GM06990 (cell line): ENCODE measurements at regions not wholly inside any gene's neighbourhood (a gene's known extent, or its start where the extent isn't known, plus 50 kb on each side); places are given as distances from the start of the nearest gene placed in this dataset.

Experiments used
- DNase-seq: peaks from one replicate; pipeline ENCODE4 v3.0.0-alpha.2; 2011; ENCODE audit not compliant: insufficient read length; ENCODE audit errors: extremely low read depth
- H3K27me3 ChIP-seq: replicated peaks from 2 replicates; pipeline ENCODE4 v1.6.0; 2011; ENCODE audit warnings: low read length; ENCODE audit not compliant: control insufficient read depth, insufficient read depth
- H3K36me3 ChIP-seq: 2 replicates; pipeline ENCODE4 v1.5.1; 2011; ENCODE audit warnings: low read length; ENCODE audit not compliant: control insufficient read depth, insufficient read depth
- H3K4me3 ChIP-seq: replicated peaks from 2 replicates; pipeline ENCODE4 v1.5.1; 2011; ENCODE audit warnings: low read depth, mild to moderate bottlenecking, control low read depth, low read length
- TF ChIP-seq, protein P1 (sequence below): IDR thresholded peaks from 2 replicates; pipeline ENCODE4 v1.5.1; 2011; ENCODE audit warnings: low read length, control low read depth, mild to moderate bottlenecking, inconsistent platforms; ENCODE audit not compliant: insufficient read depth, poor library complexity, severe bottlenecking

DNA sequence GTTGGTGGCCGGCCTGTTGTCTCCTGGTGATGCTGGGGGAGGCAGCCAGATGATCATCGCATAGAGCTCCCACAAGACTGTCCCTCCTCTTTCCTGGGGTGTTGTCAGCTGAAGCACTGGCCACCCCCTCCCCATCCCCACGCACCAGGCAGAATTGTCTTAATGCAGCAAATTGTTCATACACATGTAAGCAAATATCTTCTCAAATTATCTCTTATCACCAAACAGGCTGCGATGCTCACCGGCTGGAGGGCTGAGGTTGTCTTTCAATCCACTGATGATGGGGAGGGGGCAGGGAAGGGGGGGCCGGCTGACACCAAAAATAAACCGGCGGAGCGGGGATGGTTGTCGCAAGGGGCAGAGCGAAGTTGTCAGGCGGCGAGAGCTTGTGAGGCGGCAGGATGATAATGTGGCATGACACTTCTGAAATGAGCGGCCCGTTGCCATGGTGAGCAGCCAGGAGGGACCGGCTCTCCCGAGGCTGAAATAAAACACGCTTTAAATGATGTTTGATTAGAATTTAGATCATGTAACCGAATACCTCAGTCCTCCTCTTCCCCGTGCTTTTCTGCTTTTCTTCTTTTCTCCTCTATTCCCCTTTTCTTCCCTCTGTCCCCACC is 59.8 kb downstream of the MRM1 start:
- Histone ChIP-seq H3K4me3 (no peak overlapping the region), H3K36me3 (no peaks in the 10 kb centered on the region), H3K27me3 (peaks cover 2% of the 10 kb centered on the region)
- TF ChIP-seq, protein P1, sequence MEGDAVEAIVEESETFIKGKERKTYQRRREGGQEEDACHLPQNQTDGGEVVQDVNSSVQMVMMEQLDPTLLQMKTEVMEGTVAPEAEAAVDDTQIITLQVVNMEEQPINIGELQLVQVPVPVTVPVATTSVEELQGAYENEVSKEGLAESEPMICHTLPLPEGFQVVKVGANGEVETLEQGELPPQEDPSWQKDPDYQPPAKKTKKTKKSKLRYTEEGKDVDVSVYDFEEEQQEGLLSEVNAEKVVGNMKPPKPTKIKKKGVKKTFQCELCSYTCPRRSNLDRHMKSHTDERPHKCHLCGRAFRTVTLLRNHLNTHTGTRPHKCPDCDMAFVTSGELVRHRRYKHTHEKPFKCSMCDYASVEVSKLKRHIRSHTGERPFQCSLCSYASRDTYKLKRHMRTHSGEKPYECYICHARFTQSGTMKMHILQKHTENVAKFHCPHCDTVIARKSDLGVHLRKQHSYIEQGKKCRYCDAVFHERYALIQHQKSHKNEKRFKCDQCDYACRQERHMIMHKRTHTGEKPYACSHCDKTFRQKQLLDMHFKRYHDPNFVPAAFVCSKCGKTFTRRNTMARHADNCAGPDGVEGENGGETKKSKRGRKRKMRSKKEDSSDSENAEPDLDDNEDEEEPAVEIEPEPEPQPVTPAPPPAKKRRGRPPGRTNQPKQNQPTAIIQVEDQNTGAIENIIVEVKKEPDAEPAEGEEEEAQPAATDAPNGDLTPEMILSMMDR = no peak
- DNase-seq = no peak

DNA sequence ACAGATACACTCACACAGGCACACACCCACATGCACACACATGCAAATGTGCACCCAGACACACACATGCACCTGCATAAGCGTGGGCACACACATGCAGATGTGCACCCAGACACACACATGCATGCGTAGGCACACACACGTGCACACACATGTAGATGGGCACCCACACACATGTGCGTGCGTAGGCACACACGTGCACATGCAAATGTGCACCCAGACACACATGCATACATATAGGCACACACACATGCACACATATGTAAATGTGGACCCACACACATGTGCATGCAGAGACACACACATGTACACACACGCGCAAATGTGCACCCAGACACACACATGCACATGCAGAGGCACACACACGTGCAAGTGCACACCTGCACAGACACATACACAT is 60.3 kb downstream of the MRM1 start:
- Histone ChIP-seq H3K4me3 (no peak overlapping the region), H3K27me3 (peaks cover 2% of the 10 kb centered on the region), H3K36me3 (no peaks in the 10 kb centered on the region)
- DNase-seq = no peak
- TF ChIP-seq, protein P1 = no peak

DNA sequence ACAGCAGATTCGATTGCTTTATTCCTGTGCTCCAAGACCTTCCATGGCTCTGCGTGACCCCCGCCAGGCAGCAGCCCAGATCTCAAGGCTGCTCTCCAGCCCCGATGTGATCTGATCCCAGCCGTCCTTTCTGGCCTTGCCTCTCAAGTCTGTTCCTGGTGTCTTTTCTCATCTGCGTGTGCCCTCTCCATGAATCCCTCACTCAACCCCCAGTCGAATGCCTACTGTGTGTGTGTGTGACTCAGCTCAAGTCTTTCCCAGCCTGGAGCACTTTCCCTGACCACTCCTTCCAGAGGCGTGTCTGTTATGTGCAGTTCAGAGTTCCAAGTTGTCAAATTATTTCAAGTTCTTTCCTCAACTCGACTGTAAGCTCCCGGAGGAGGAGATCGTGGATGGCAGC is 64.0 kb downstream of the MRM1 start:
- no peaks in the 10 kb centered on the region for H3K36me3 ChIP-seq
- TF ChIP-seq, protein P1 = no peak
- no peaks in the 10 kb centered on the region for H3K27me3 ChIP-seq
- DNase-seq = no peak
- no peak overlapping the region for H3K4me3 ChIP-seq

DNA sequence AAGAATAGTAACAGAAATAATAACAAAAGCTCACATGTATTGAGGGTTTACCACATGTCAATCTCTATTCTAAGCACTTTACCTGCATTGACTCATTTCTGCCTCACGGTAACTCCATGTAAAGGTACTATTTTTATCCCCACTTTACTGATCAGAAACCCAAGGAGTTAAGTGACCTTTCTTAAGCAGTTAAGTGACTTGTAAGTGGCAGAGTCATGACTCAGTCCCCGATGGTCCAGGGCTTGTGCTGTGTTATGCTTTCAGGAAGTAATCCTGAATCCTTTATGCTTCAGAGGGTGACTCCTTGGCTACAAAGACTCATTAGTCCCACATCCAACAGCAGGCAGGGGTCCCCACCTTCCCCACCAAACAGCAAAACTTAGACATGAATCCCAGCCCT is 66.5 kb downstream of the MRM1 start:
- Histone ChIP-seq H3K27me3 (no peaks in the 10 kb centered on the region), H3K4me3 (no peak overlapping the region), H3K36me3 (no peaks in the 10 kb centered on the region)
- DNase-seq = no peak
- TF ChIP-seq, protein P1 = no peak

DNA sequence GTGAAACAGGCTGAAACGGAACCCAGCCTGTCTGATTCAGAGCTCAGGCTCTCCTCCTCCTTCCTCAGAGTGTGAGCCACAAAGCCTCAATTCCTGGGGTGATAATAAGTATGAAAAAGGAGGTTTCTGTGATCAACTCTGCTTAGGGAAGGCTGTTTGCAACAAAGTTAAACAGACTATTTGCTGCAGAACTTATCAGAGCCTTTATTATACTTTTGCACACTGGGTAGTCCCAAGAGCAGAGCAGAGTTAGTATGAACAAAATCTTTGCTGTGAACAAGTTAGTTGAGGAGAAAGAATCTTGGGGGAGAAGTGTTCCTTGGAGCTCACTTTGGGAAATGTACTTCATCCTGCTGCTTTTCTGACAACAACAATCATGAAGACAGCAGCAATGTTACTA is 67.4 kb downstream of the MRM1 start:
- Histone ChIP-seq H3K36me3 (no peaks in the 10 kb centered on the region), H3K4me3 (no peak overlapping the region), H3K27me3 (no peaks in the 10 kb centered on the region)
- TF ChIP-seq, protein P1 = no peak
- no peak for DNase-seq

DNA sequence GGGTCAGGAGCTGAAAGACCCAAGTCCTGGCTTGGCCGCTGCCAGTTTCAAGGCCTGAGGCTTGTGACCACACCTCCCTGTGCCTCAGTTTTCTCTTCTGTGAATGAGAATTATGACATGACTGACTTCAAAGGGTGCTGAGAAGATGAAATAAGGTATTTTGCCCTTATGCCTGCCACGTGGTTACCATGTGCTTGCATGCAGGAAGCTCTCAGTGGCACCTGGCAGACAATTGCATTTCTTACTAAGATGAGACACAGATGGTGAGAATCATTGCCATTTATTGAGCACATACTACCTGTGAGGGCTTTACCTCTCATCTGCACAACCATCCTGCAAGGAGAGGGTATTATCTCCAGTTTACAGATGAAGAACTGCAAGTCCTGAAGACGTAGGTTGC is 69.8 kb downstream of the MRM1 start:
- DNase-seq = no peak
- Histone ChIP-seq H3K4me3 (no peak overlapping the region), H3K27me3 (no peaks in the 10 kb centered on the region), H3K36me3 (no peaks in the 10 kb centered on the region)
- TF ChIP-seq, protein P1 = no peak
